H1 (cell line): ENCODE measurements at regions not wholly inside any gene's neighbourhood (a gene's known extent, or its start where the extent isn't known, plus 50 kb on each side); places are given as distances from the start of the nearest gene placed in this dataset.
"Not testable (repeated sequence)": the region's sequence is repeated elsewhere in the genome, so short reads cannot be mapped to it uniquely, and the experiment has no call there.

ENCODE experiments used
- CTCF ChIA-PET: fragments of 300-600 bp; sonication (Branson Sonifier 250); formaldehyde crosslinking; loops from one replicate; lab custom pipeline; 2021; ENCODE audit not compliant: partially characterized antibody; lab: Charles Lee
- POLR2A ChIA-PET: fragments of 300-600 bp; sonication (Branson Sonifier 250); formaldehyde crosslinking; loops from one replicate; lab custom pipeline; 2021; ENCODE audit warnings: inconsistent platforms; ENCODE audit not compliant: partially characterized antibody; lab: Charles Lee
- DNase-seq, 2 experiments: peaks; one replicate each; pipeline versions ENCODE4 v3.0.0 to v3.0.0-alpha.2; 2010 to 2022; ENCODE audit warnings: low spot score in 2 of 2, low read depth in 1 of 2, mixed read lengths in 1 of 2
- FAIRE-seq: peaks from 2 replicates; lab custom pipeline; 2011; peaks lifted over from hg19 to GRCh38; lab: Jason Lieb, UNC
- H2AFZ ChIP-seq: 2 replicates; pipeline ENCODE4 v1.8.1; 2012; ENCODE audit warnings: low read length, inconsistent platforms
- H2AK5ac ChIP-seq: 2 replicates; pipeline ENCODE4 v1.6.1; 2013; ENCODE audit warnings: low read depth, low read length
- H2BK120ac ChIP-seq: replicated peaks from 2 replicates; pipeline ENCODE3; 2013; ENCODE audit warnings: low read depth, low read length, inconsistent platforms
- H2BK12ac ChIP-seq: 2 replicates; pipeline ENCODE4 v1.6.1; 2013; ENCODE audit warnings: low read depth, low read length
- H2BK15ac ChIP-seq: 2 replicates; pipeline ENCODE4 v1.6.1; 2013; ENCODE audit warnings: low read length
- H2BK20ac ChIP-seq: 2 replicates; pipeline ENCODE4 v1.6.1; 2013; ENCODE audit warnings: low read length
- H2BK5ac ChIP-seq: 2 replicates; pipeline ENCODE4 v1.6.1; 2013; ENCODE audit warnings: low read depth, low read length
- H3K14ac ChIP-seq: 2 replicates; pipeline ENCODE4 v1.6.1; 2013; ENCODE audit warnings: inconsistent platforms; ENCODE audit not compliant: insufficient read length
- H3K18ac ChIP-seq: 2 replicates; pipeline ENCODE4 v1.6.1; 2013; ENCODE audit warnings: low read length; ENCODE audit errors: extremely low read depth
- H3K23ac ChIP-seq: 2 replicates; pipeline ENCODE4 v1.6.1; 2013; ENCODE audit warnings: inconsistent platforms; ENCODE audit not compliant: insufficient read length
- H3K23me2 ChIP-seq: 2 replicates; pipeline ENCODE4 v1.6.1; 2013; ENCODE audit warnings: low read depth, low read length
- H3K27ac ChIP-seq: 2 replicates; pipeline ENCODE4 v1.6.1; 2011; ENCODE audit warnings: low read depth, low read length, inconsistent platforms
- H3K27me3 ChIP-seq, 4 experiments: replicated peaks in 1 of 4; 1 replicate in 1 of 4; 2 replicates in 3 of 4; pipeline versions ENCODE4 v1.6.1 to v1.8.1; 2011 to 2013; ENCODE audit warnings: low read length in 3 of 4, mild to moderate bottlenecking in 3 of 4, inconsistent platforms in 2 of 4, mixed read lengths in 2 of 4, moderate library complexity in 1 of 4; ENCODE audit not compliant: control insufficient read depth in 3 of 4, insufficient read depth in 3 of 4; ENCODE audit errors: extremely low read depth in 1 of 4
- H3K36me3 ChIP-seq, 4 experiments: 2 replicates each; pipeline versions ENCODE4 v1.6.1 to v1.8.1; 2011 to 2013; ENCODE audit warnings: mild to moderate bottlenecking in 4 of 4, low read length in 3 of 4, moderate library complexity in 2 of 4, control low read depth in 1 of 4, inconsistent platforms in 1 of 4; ENCODE audit not compliant: insufficient read depth in 4 of 4, control insufficient read depth in 2 of 4
- H3K4ac ChIP-seq: replicated peaks from 2 replicates; pipeline ENCODE3; 2013; ENCODE audit warnings: low read length, low read depth, mixed read lengths, inconsistent platforms; ENCODE audit not compliant: insufficient read length
- H3K4me1 ChIP-seq, 4 experiments: replicated peaks in 1 of 4; 1 replicate in 1 of 4; 2 replicates in 3 of 4; pipeline versions ENCODE4 v1.6.1 to v1.8.1; 2011 to 2013; ENCODE audit warnings: low read length in 3 of 4, inconsistent platforms in 2 of 4, mixed read lengths in 1 of 4; ENCODE audit not compliant: insufficient read depth in 4 of 4, control insufficient read depth in 3 of 4
- H3K4me2 ChIP-seq, 2 experiments: 2 replicates each; pipeline versions ENCODE4 v1.6.1 to v1.8.1; 2011 to 2013; ENCODE audit warnings: low read depth in 2 of 2, low read length in 2 of 2, control low read depth in 1 of 2, inconsistent platforms in 1 of 2, mild to moderate bottlenecking in 1 of 2; ENCODE audit not compliant: insufficient read depth in 1 of 2
- H3K4me3 ChIP-seq, 4 experiments: fragments of 200-600, 300-600 bp in 1 of 4; sonication (generic), shearing (Covaris generic), sonication (Bioruptor Twin) in 1 of 4; 2 replicates each; pipeline versions ENCODE4 v1.5.1 to v1.8.1; 2011 to 2016; ENCODE audit warnings: low read length in 4 of 4, low read depth in 3 of 4, control low read depth in 2 of 4, inconsistent platforms in 2 of 4, mild to moderate bottlenecking in 2 of 4, mixed read lengths in 1 of 4, moderate library complexity in 1 of 4; ENCODE audit not compliant: insufficient read depth in 2 of 4; ENCODE audit errors: extremely low read depth in 1 of 4
- H3K56ac ChIP-seq: replicated peaks from 2 replicates; pipeline ENCODE3; 2013; ENCODE audit warnings: low read depth, mild to moderate bottlenecking, mixed read lengths, low read length, inconsistent platforms; ENCODE audit not compliant: insufficient read length
- H3K79me1 ChIP-seq: 2 replicates; pipeline ENCODE4 v1.6.1; 2013; ENCODE audit warnings: low read depth, low read length, control low read depth
- H3K79me2 ChIP-seq, 2 experiments: 2 replicates each; pipeline versions ENCODE4 v1.6.1 to v1.8.1; 2012 to 2013; ENCODE audit warnings: low read length in 2 of 2, mild to moderate bottlenecking in 2 of 2, inconsistent platforms in 1 of 2; ENCODE audit not compliant: insufficient read depth in 2 of 2, control insufficient read depth in 1 of 2
- H3K9ac ChIP-seq, 4 experiments: replicated peaks in 1 of 4; 1 replicate in 1 of 4; 2 replicates in 3 of 4; pipeline versions ENCODE4 v1.6.1 to v1.8.1; 2011 to 2013; ENCODE audit warnings: low read depth in 3 of 4, low read length in 3 of 4, control low read depth in 2 of 4, mild to moderate bottlenecking in 2 of 4, moderate library complexity in 2 of 4, inconsistent platforms in 1 of 4; ENCODE audit errors: extremely low read depth in 1 of 4
- H3K9me3 ChIP-seq, 2 experiments: 2 replicates each; pipeline versions ENCODE4 v1.6.1 to v1.8.1; 2012 to 2013; ENCODE audit warnings: mild to moderate bottlenecking in 2 of 2, moderate library complexity in 2 of 2, control low read depth in 1 of 2, inconsistent platforms in 1 of 2, low read depth in 1 of 2, low read length in 1 of 2, mixed read lengths in 1 of 2; ENCODE audit not compliant: insufficient read depth in 2 of 2
- H4K20me1 ChIP-seq, 2 experiments: replicated peaks in 1 of 2; 2 replicates each; pipeline versions ENCODE3 to v1.8.1; 2011 to 2013; ENCODE audit warnings: inconsistent platforms in 2 of 2, low read length in 2 of 2, mild to moderate bottlenecking in 1 of 2; ENCODE audit not compliant: insufficient read depth in 2 of 2, control insufficient read depth in 1 of 2
- H4K5ac ChIP-seq: 2 replicates; pipeline ENCODE4 v1.6.1; 2013; ENCODE audit warnings: low read length, low read depth, mixed read lengths, inconsistent platforms; ENCODE audit not compliant: insufficient read length
- H4K8ac ChIP-seq: 2 replicates; pipeline ENCODE4 v1.8.0; 2013; ENCODE audit warnings: mild to moderate bottlenecking, moderate library complexity, low read length, inconsistent platforms; ENCODE audit not compliant: insufficient read depth; ENCODE audit errors: extremely low read depth
- H4K91ac ChIP-seq: replicated peaks from 2 replicates; pipeline ENCODE3; 2013; ENCODE audit warnings: low read length, mixed read lengths, inconsistent platforms; ENCODE audit not compliant: insufficient read length
- POLR2A ChIP-seq, 2 experiments: IDR thresholded peaks; 1 replicate in 1 of 2; 2 replicates in 1 of 2; pipeline ENCODE4 v1.6.1; 2011; ENCODE audit warnings: low read depth in 2 of 2, low read length in 2 of 2, mild to moderate bottlenecking in 2 of 2; ENCODE audit errors: control extremely low read depth in 1 of 2
- TAF7 ChIP-seq: optimal IDR thresholded peaks from 2 replicates; pipeline ENCODE3; 2011; ENCODE audit warnings: low read depth, mild to moderate bottlenecking, inconsistent platforms, low read length, moderate library complexity, borderline replicate concordance
- WGBS, 2 experiments: shearing (Covaris generic) in 1 of 2; methylation state at CpG; one replicate each; pipeline versions ENCODE4 v1.1.6 to v1.1.7; 2013 to 2015; ENCODE audit warnings: low lambda C conversion rate in 2 of 2, mixed read lengths in 2 of 2, inconsistent platforms in 1 of 2, low coverage in 1 of 2, missing lambda C conversion rate in 1 of 2; ENCODE audit not compliant: insufficient replicate concordance in 2 of 2, insufficient coverage in 1 of 2, insufficient read length in 1 of 2; ENCODE audit errors: extremely low coverage in 1 of 2, missing lambda C conversion rate in 1 of 2; 5-methylcytosine and 5-hydroxymethylcytosine counted together

GRCh38 chr7:131924857-131925256 is 368.4 kb upstream of the PODXL start (continued):
- no peak for TF ChIP-seq TAF7
- TF ChIP-seq POLR2A (IDR thresholded peaks at IDR 0.05; ENCODE audit: control extremely low read depth in 1 of 2, low read depth in 2 of 2, low read length in 2 of 2), result no peak

- H3K9ac ChIP-seq, H4K8ac ChIP-seq, H3K4me1 ChIP-seq, H4K5ac ChIP-seq, H2AK5ac ChIP-seq, DNase-seq, H2BK20ac ChIP-seq, H4K91ac ChIP-seq, H3K56ac ChIP-seq, H3K4me3 ChIP-seq, H4K20me1 ChIP-seq, H3K4ac ChIP-seq, H3K79me1 ChIP-seq, H3K23me2 ChIP-seq, H3K36me3 ChIP-seq, H2BK15ac ChIP-seq, H3K9me3 ChIP-seq, H3K27ac ChIP-seq, H2BK120ac ChIP-seq, H2AFZ ChIP-seq, H3K18ac ChIP-seq, H3K27me3 ChIP-seq, H3K4me2 ChIP-seq, H3K14ac ChIP-seq, H2BK5ac ChIP-seq, H3K23ac ChIP-seq, POLR2A ChIA-PET, FAIRE-seq, H3K79me2 ChIP-seq, H2BK12ac ChIP-seq: not testable (repeated sequence)
- WGBS, 2 experiments, result 98% methylated on average over 9 of the region's 10 CpGs; no CpG with 5 or more reads in 1 of the 2 experiments
- CTCF ChIA-PET, result interaction anchor here (0.6 to 0.7 kb wide), 2 partner anchors 10 to 35 kb away, joined by 3 to 4 read pairs; no protein-coding TSS in a partner anchor
Observed at GRCh38 chr7:131922948-131923347, 366.5 kb upstream of the PODXL start.
